Ectodermal cell (in vitro differentiated cells): ENCODE measurements at regions not wholly inside any gene's neighbourhood (a gene's known extent, or its start where the extent isn't known, plus 50 kb on each side); places are given as distances from the start of the nearest gene placed in this dataset.
"Not testable (repeated sequence)": the region's sequence is repeated elsewhere in the genome, so short reads cannot be mapped to it uniquely, and the experiment has no call there.

Source experiments
- H3K27ac ChIP-seq: 2 replicates; pipeline ENCODE4 v1.7.0; 2013; ENCODE audit warnings: mild to moderate bottlenecking, low read depth, low read length; ENCODE audit not compliant: insufficient read depth, poor library complexity, severe bottlenecking
- H3K27me3 ChIP-seq: 2 replicates; pipeline ENCODE4 v1.7.0; 2013; ENCODE audit warnings: mild to moderate bottlenecking, low read length; ENCODE audit not compliant: insufficient read depth, control insufficient read depth, poor library complexity, severe bottlenecking
- H3K36me3 ChIP-seq: one replicate; pipeline ENCODE4 v1.7.0; 2013; ENCODE audit warnings: low read length; ENCODE audit not compliant: control insufficient read depth, insufficient read depth
- H3K4me1 ChIP-seq: one replicate; pipeline ENCODE4 v1.7.0; 2013; ENCODE audit warnings: low read length; ENCODE audit not compliant: control insufficient read depth, insufficient read depth
- H3K4me3 ChIP-seq: 2 replicates; pipeline ENCODE4 v1.7.0; 2013; ENCODE audit warnings: low read depth, low read length, control low read depth; ENCODE audit not compliant: insufficient read depth
- H3K9me3 ChIP-seq: 2 replicates; pipeline ENCODE4 v1.7.0; 2013; ENCODE audit warnings: mild to moderate bottlenecking, low read length, moderate library complexity; ENCODE audit not compliant: control insufficient read depth
- WGBS, 2 experiments: methylation state at CpG; one replicate each; pipeline ENCODE4 v1.1.7; 2013; ENCODE audit warnings: missing lambda C conversion rate in 2 of 2; 5-methylcytosine and 5-hydroxymethylcytosine counted together

- Histone ChIP-seq H3K27me3 (no peaks in the 10 kb centered on the region), H3K27ac (no peak overlapping the region), H3K9me3 (no peaks in the 10 kb centered on the region), H3K4me3 (no peak overlapping the region), H3K36me3 (no peaks in the 10 kb centered on the region), H3K4me1 (peaks cover 30% of the 10 kb centered on the region)
- WGBS, 2 experiments = 94 to 95% methylated on average over 12 of the region's 12 CpGs
These were observed 179.1 kb downstream of the ABCC12 start for GRCh38 chr16:47976636-47977210.

DNA sequence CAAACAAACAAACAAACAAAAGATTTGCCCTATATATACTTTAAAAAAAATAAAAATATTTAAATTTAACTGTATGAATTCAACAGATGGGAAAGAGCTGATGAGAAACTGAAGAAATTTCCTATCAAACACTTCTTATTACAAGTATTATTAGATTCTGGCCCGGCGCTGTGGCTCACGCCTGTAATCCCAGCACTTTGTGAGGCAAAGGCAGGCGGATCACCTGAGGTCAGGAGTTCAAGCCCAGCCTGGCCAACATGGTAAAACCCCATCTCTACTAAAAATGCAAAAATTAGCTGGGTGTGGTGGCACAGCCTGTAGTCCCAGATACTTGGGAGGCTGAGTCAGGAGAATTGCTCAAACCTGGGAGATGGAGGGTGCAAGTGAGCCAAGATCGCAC lies 180.8 kb downstream of the ABCC12 start:
- peaks cover 23% of the 10 kb centered on the region for H3K4me1 ChIP-seq
- 92% methylated on average over 5 of the region's 5 CpGs for WGBS, 2 experiments
- H3K4me3 ChIP-seq = not testable (repeated sequence)

GRCh38 chr16:47973552-47973951 lies 182.2 kb downstream of the ABCC12 start:
- peaks cover 16% of the 10 kb centered on the region for H3K4me1 ChIP-seq
- 96 to 98% methylated on average over 7 of the region's 7 CpGs for WGBS, 2 experiments
- no peak overlapping the region for H3K4me3 ChIP-seq
- H3K27ac ChIP-seq = no peak overlapping the region
- H3K36me3 ChIP-seq = no peaks in the 10 kb centered on the region
- no peaks in the 10 kb centered on the region for H3K9me3 ChIP-seq
- no peaks in the 10 kb centered on the region for H3K27me3 ChIP-seq

More for the DNA sequence above, 180.8 kb downstream of the ABCC12 start:
- not testable (repeated sequence) for H3K27me3 ChIP-seq, H3K36me3 ChIP-seq, H3K27ac ChIP-seq, H3K9me3 ChIP-seq

DNA sequence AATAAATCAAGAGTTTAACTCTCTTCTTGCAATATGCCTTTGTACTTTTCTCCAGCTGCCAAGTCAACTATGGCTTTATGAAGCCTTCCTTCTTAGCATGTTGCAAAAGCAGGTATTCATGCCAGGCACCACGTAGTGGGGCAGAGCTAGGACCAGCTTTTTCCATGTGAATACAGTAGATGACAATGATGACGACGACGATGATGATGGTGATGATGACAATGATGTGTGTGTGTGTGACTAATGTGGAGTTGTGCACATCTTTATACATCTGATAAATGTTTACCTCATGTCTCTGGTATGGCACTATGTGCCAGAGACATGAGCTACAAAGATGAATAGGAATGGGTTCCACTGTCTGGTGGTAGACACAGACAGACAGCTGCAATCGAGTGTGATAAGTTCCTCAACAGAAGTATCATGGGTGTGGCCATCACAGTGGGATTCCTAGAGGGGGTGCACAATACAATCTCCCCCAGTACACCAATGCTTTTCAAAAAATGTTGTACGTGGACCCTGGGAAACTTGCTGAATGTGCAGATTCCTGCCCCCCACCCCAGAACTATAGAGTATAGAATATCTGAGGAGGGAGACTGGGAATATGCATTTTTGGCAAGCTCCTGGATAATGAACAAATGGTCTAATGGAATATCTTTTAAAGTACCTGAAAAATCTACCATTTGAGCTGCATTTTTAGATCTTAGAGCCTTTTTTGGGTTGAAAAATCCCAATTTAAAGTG lies 183.4 kb downstream of the ABCC12 start:
- Histone ChIP-seq H3K27ac (no peak overlapping the region), H3K27me3 (no peaks in the 10 kb centered on the region), H3K36me3 (no peaks in the 10 kb centered on the region), H3K4me1 (peaks cover 4% of the 10 kb centered on the region), H3K9me3 (no peaks in the 10 kb centered on the region), H3K4me3 (no peak overlapping the region)
- 85 to 92% methylated on average over 6 of the region's 6 CpGs for WGBS, 2 experiments

DNA sequence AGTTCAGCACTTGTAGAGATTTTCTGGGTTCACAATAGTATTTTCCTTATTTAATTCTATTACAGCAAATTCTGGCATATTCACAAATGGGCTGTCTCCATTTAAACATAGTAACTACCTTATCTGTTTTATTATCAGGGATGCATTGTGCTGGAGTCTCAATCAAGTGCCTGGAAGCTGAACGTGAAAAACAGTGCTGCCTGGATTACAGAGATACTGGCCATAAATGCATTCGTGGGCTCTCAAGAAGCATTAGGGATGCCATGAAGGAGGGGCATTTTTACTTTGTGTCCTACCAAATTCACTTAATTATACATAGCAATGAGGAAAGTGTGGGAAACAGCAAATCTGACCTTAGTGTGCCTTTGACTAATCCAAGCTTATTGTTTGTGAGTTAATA lies 184.6 kb downstream of the ABCC12 start:
- no peaks in the 10 kb centered on the region for H3K9me3 ChIP-seq
- WGBS, 2 experiments = 80 to 92% methylated on average over 2 of the region's 2 CpGs

DNA sequence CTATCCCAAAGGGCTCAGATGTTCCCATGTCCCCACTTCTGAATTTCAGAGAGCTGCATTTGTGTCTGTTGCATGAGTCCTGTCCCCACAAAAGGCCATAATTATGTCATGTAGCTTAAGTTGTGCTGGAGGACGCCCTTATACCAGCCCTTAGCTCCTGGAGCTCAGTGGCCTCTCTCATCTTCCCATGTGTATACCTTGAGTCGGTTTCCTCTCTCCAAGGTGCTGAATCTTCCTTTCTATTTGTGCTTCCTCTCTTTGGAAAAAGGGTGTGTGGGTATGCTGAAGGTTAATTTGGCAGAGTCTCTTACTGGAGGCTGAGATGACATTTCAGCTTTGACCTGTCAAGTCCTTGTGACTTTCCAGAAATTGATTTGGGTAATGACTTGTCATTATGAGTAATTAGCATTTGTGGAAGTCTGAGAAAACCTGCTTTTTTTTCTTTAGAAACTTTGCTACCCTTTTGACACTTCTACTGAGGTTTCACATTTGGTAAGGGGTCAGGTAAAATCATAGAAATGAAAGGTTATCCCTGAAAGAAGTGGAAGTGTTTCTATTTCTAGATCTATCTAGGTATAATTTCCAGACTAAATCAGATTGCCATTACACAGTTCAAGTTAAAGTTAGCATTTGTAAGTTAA lies 185.4 kb downstream of the ABCC12 start:
- Histone ChIP-seq H3K36me3 (no peaks in the 10 kb centered on the region), H3K27me3 (no peaks in the 10 kb centered on the region), H3K9me3 (no peaks in the 10 kb centered on the region), H3K27ac (no peak overlapping the region), H3K4me3 (no peak overlapping the region), H3K4me1 (peaks cover 9% of the 10 kb centered on the region)
- WGBS, 2 experiments = 8 to 13% methylated on average over 2 of the region's 2 CpGs

More for the DNA sequence above, 184.6 kb downstream of the ABCC12 start:
- no peak overlapping the region for H3K27ac ChIP-seq
- no peaks in the 10 kb centered on the region for H3K36me3 ChIP-seq
- H3K4me1 ChIP-seq = peaks cover 1% of the 10 kb centered on the region
- no peaks in the 10 kb centered on the region for H3K27me3 ChIP-seq
- H3K4me3 ChIP-seq = no peak overlapping the region

- no peak overlapping the region for H3K27ac ChIP-seq
- H3K4me3 ChIP-seq = no peak overlapping the region
- 88 to 96% methylated on average over 1 to 2 of the region's 2 CpGs for WGBS, 2 experiments
- H3K36me3 ChIP-seq = no peaks in the 10 kb centered on the region
- H3K4me1 ChIP-seq = peaks cover 18% of the 10 kb centered on the region
- H3K9me3 ChIP-seq = no peaks in the 10 kb centered on the region
- H3K27me3 ChIP-seq = no peaks in the 10 kb centered on the region
These were observed 188.4 kb downstream of the ABCC12 start for GRCh38 chr16:47967374-47967773.

DNA sequence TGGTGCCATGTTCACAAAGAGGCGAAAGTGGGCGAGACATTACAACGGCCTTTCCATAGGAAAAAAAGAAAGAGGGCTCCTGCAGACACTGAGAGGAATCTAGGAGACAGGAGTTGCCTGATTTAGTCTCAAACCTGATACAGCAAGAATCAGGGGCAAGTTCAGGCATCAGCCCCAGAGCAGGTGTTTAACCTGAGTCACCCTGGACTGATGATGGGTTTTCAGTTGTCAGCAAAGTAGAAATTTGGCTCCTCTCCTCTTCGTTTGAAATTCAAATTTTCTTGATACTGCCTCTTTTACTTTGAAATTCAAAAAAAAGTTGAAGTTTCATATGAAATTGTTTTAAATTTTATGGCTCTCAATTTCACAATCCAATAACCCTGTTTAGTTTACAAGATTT lies 189.5 kb downstream of the ABCC12 start:
- Histone ChIP-seq H3K27ac (no peak overlapping the region), H3K4me3 (no peak overlapping the region), H3K36me3 (no peaks in the 10 kb centered on the region), H3K4me1 (peaks cover 18% of the 10 kb centered on the region), H3K27me3 (no peaks in the 10 kb centered on the region), H3K9me3 (no peaks in the 10 kb centered on the region)
- 94% methylated on average over 4 of the region's 4 CpGs for WGBS, 2 experiments

DNA sequence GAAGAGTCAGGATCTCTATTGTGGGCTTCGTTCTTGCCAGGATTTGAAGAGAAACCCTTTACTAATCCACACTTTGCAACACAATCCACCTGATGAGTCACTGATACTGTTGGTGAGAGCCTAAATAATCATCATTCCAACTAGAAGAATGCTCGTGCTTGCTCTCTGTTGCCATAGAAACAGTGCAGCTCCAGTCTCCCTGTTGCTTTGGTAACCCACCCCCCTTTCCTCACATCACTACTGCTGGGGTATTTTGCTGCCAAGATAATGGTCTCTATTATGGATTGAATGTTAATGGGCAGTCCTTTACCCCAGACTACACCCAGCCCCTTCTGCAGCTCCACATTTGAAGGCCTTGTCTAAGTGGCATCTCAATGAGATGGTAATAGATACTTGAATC lies 190.4 kb downstream of the ABCC12 start:
- Histone ChIP-seq H3K4me3 (no peak overlapping the region), H3K27me3 (no peaks in the 10 kb centered on the region), H3K27ac (no peak overlapping the region), H3K4me1 (peaks cover 18% of the 10 kb centered on the region), H3K36me3 (no peaks in the 10 kb centered on the region), H3K9me3 (no peaks in the 10 kb centered on the region)
- 0 to 5% methylated on average over 2 of the region's 2 CpGs for WGBS, 2 experiments

DNA sequence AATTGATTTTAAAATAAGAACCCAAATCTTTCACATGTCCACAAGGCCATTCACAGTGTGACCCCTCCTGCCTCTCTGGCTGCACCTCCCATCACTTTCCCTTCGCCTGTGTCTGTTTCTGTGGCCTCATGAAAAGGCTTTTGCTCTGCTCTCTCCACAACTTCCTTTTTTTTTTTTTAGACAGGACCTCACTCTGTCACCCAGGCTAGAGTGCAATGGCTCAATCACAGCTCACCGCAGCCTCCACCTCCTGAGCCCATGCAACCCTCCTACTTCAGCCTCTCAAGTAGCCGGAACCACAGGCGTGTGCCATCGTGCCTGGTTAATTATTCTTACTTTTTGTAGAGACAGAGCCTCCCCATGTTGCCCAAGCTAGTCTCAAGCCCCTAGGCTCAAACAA lies 197.1 kb downstream of the ABCC12 start:
- no peaks in the 10 kb centered on the region for H3K4me1 ChIP-seq
- H3K27me3 ChIP-seq = no peaks in the 10 kb centered on the region
- H3K27ac ChIP-seq = no peak overlapping the region
- no peaks in the 10 kb centered on the region for H3K36me3 ChIP-seq
- 88 to 93% methylated on average over 5 of the region's 5 CpGs for WGBS, 2 experiments
- no peak overlapping the region for H3K4me3 ChIP-seq
- H3K9me3 ChIP-seq = no peaks in the 10 kb centered on the region
